MV-4-11 (cell line): ENCODE measurements at regions not wholly inside any gene's neighbourhood (a gene's known extent, or its start where the extent isn't known, plus 50 kb on each side); places are given as distances from the start of the nearest gene placed in this dataset.

Source experiments
- DNase-seq: peaks from one replicate; lab custom pipeline; 2025; lab: John Stamatoyannopoulos, UW

- DNase-seq, result no peak
These were observed 279.4 kb upstream of the WWC1 start for GRCh38 chr5:168012006-168012405.

- no peak for DNase-seq
These were observed 277.9 kb upstream of the WWC1 start for GRCh38 chr5:168013546-168013945.

- no peak for DNase-seq
These were observed 276.9 kb upstream of the WWC1 start for GRCh38 chr5:168014433-168015123.

GRCh38 chr5:168015506-168015905, 275.9 kb upstream of the WWC1 start:
- no peak for DNase-seq

- no peak for DNase-seq
These were observed 274.1 kb upstream of the WWC1 start for GRCh38 chr5:168017313-168017712.

DNA sequence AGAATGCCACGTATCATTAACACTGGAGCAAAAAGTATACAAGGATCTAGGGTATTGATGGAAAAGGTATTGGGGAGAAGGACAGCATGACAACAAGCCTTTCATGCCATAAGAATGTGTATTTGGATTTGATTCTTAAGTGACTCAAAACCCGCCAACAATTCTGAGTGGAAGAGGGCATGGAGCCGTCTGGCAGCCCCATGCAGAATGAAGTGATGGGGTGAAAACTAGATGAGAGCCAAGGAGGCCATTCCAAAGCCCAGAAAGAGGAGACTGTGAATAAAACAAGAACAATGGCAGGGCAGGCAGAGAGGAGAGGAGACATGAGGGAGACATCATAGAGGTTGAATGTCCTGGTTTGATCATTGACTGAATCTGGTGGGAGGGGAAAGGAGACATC, 272.3 kb upstream of the WWC1 start:
- DNase-seq, result no peak

- no peak for DNase-seq
These were observed 270.7 kb upstream of the WWC1 start for GRCh38 chr5:168020542-168021294.

- no peak for DNase-seq
These were observed 268.8 kb upstream of the WWC1 start for GRCh38 chr5:168022446-168023169.

DNA sequence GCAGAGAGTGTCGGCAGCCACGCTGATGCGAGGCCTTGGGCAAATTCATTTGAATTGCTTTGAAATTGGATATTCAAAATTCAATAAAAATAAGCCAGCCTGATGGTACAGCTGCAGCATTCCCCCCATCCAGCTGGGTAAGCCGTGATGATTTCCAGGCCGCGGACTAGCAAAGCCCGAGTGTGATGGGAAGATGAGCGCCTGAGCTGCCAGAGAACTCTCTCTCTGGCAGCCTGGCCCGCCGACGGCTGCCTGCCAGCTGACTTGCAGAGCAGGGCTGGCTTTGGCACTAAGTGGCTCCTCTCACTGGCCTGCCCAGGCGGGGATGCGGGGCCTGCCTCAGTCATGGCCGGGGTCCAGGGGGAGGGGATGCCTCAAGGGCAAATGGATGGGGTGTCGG, 268.3 kb upstream of the WWC1 start:
- no peak for DNase-seq

GRCh38 chr5:168024306-168024705, 267.1 kb upstream of the WWC1 start:
- DNase-seq, result no peak

DNA sequence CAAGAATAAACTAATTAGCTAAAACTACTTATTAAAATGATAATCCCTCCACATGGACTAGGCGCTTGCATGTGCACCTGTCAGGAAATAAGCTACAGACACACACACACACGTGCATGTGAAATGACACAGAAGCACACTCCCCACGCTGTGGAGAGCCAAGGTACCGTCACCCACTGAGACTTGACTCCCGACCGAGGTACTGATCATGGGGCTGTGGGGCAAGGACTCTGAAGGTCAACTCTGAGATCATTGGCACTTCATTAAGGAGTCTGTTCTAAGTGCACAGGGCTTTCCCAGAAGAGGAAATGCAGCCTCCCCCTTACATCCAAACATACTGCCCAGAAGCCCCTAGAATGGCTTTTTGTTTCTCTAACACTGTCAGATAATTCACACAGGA, 264.4 kb upstream of the WWC1 start:
- DNase-seq, result no peak

- DNase-seq, result no peak
These were observed 260.5 kb upstream of the WWC1 start for GRCh38 chr5:168030912-168031311.

GRCh38 chr5:168031614-168032013, 259.8 kb upstream of the WWC1 start:
- DNase-seq, result no peak

DNA sequence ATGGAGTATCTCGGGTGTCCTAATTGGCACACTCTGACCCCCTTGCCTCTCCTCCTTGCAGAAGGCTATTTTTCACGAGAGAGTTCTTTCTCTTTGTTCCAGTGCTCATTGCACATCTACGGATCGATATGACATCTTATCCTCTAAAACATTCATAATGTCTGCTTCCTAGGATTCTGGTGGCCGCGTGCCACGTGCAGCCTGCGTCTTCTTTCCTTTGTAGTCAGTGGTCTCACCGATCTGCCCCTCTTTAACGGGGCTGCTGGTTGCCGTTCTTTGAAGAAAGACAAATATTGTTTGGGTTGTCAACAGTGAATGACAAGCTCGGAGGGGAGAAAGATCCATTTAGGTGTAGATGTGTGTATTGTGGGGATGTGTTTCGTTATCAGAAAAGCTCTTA, 252.4 kb upstream of the WWC1 start:
- no peak for DNase-seq

DNA sequence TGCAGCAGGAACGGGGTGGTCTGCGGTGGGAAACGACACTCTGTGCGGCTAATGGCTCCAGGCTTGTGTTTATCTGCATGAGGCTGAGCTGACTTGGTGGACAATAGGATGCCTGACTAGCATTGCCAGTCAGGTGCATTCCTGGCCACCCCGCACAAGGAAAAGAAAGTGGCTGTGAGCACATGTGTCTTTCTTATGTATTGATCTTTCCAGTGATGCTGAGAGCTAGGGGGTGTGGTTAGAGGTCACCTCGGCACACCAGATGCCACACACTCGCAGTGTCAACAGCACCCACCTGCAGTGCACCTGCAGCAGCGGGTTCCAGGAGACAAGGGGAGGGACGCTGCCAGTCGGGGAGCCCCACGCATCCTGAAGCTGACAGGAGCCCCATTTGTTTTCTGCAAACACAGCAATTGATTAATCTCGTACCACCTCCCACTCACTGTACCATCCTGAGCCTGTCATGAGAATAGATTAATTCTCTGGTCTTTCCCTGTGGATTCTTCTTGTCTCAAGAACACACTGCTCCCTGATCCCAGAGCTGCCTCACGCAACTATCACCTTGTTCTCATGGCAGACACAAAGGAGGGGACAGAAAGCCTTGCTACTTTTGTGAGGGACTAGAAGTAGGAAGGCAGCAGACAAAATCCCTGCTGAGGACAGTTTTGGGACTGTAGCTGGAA, 251.7 kb upstream of the WWC1 start:
- no peak for DNase-seq

DNA sequence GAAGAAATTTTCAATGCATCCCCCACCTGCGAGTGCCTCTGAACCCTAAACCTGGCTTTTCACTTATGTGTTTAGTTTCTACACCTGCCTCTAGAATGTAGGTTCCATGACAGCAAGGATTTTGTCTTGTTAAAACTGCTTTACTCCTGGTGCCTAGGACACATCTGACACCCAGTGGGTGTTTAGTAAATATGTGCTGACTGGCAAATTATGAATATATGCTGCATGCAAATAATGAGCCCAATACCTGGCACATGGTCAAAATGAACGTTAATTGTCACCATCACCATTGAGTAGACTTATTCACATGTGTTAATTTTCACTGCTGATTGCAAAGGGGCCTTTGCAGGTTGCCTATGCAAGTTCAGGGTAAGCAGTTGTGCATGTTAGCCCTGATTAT, 249.9 kb upstream of the WWC1 start:
- DNase-seq, result no peak

- DNase-seq, result no peak
These were observed 249.0 kb upstream of the WWC1 start for GRCh38 chr5:168042284-168043068.

GRCh38 chr5:168046163-168046562, 245.3 kb upstream of the WWC1 start:
- DNase-seq, result no peak

DNA sequence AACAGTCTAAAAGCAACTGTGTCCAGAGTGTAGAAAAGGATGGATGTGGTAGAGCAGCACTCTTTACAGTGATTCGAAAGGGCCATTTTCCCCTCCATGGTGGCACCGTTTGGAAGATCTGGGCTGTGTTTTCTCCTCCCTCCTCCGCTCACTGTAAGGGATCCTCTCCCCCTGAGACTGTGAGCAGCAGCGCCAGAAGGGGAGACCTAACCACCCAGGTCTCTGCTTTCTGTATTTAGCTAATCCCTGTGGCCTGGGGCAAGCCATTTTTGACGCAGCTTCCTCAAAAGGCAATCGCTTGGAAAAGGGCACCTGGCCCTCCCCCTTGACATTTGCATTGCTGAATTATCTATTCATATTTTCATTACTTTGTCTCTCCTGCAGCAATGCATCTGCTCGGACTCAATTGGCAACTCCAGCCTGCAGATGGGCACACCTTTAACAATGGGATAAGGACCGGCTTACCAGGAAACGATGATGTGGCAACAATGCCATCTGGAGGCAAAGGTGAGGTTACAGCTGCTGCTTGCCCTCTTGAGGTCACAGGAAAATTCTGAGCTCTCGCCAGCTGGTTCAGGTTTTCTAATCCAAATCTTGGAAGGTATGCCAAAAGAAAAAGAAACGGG, 244.3 kb upstream of the WWC1 start:
- DNase-seq, result no peak

DNA sequence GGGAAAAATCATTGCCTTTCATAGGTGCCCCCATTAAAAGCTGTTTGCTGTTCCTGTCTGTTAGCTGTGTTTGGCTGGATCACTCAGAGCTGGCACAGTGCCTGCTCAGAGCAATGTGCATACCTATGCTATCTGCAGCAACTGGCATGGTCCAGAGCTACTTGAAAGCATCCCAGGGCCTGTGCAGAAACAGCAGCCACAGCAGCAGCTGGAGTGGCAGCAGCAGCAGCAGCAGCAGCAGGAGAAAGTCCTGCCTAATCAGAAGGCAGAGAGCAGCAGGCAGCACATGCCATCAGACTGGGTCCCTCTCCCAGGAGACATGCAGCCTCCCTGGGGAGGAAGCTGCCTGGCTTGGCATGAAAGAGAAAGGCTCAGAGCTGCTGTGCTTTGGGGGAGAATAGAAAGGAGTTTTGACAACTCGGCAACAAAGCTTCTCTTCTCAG, 243.8 kb upstream of the WWC1 start:
- DNase-seq, result no peak

DNA sequence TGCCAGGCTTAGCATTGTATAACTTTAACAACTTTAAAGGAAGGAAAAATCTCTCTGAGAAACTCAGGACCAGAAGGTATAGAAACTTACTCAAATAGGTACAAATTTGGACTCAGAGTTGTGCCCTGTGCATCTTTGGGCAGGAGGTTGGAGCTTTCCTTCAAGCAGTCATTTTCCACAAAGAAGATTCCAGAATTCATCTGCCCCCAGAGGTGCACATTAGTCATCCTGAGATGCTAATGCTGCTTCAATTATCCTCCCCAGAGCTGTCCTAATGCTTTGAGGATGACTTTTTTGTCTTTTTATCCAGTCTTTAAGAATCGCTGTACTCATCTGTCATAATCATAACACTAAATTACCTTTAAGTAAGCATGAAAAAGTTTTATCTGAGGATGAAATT, 243.0 kb upstream of the WWC1 start:
- no peak for DNase-seq
